PC-9 (cell line): ENCODE measurements at regions not wholly inside any gene's neighbourhood (a gene's known extent, or its start where the extent isn't known, plus 50 kb on each side); places are given as distances from the start of the nearest gene placed in this dataset.

Experiments
- BruUV-seq: library from RNA; stranded (reverse); fragments of 400-500 nt; replicated peaks from 2 replicates; lab custom pipeline; 2021; lab: Mats Ljungman, UMichigan
- CTCF ChIA-PET: fragments of 300-600 bp; sonication (Branson Sonifier 250); formaldehyde crosslinking; loops from one replicate; lab custom pipeline; 2022; ENCODE audit warnings: antibody characterized with exemption; lab: Charles Lee
- POLR2A ChIA-PET: fragments of 300-600 bp; sonication (Branson Sonifier 250); formaldehyde crosslinking; loops from one replicate; lab custom pipeline; 2022; ENCODE audit warnings: antibody characterized with exemption; ENCODE audit not compliant: unreplicated experiment; lab: Charles Lee
- DNase-seq, 2 experiments: peaks; one replicate each; pipeline versions ENCODE4 v3.0.0 to v3.0.0-alpha.2; 2015 to 2022; ENCODE audit warnings: mixed read lengths in 1 of 2
- H2AFZ ChIP-seq: fragments of 200-600 bp; sonication (generic); 2 replicates; pipeline ENCODE4 v1.8.1; 2017; ENCODE audit warnings: antibody characterized with exemption
- H3F3A ChIP-seq: fragments of 200-600 bp; sonication (generic); 2 replicates; pipeline ENCODE4 v1.8.1; 2017; ENCODE audit warnings: antibody characterized with exemption, mild to moderate bottlenecking, low read depth; ENCODE audit not compliant: insufficient read depth
- H3K27ac ChIP-seq: fragments of 200-600 bp; sonication (generic); 2 replicates; pipeline ENCODE4 v1.6.1; 2016; ENCODE audit warnings: mixed run types
- H3K27me3 ChIP-seq: fragments of 200-600 bp; sonication (generic); 2 replicates; pipeline ENCODE4 v1.6.1; 2016; ENCODE audit warnings: low read depth, mixed run types; ENCODE audit not compliant: insufficient read depth
- H3K36me3 ChIP-seq: fragments of 200-600 bp; sonication (generic); 2 replicates; pipeline ENCODE4 v1.6.1; 2016; ENCODE audit warnings: low read depth, mixed run types
- H3K4me1 ChIP-seq: fragments of 200-600 bp; sonication (generic); replicated peaks from 2 replicates; pipeline ENCODE4 v1.6.1; 2016; ENCODE audit warnings: mixed run types; ENCODE audit not compliant: insufficient read depth
- H3K4me2 ChIP-seq: fragments of 200-600 bp; sonication (generic); 2 replicates; pipeline ENCODE4 v1.6.1; 2017; ENCODE audit warnings: mixed run types
- H3K4me3 ChIP-seq: fragments of 200-600 bp; sonication (generic); 2 replicates; pipeline ENCODE4 v1.6.1; 2016; ENCODE audit warnings: mixed run types
- H3K79me2 ChIP-seq: fragments of 200-600 bp; sonication (generic); 2 replicates; pipeline ENCODE4 v1.6.1; 2017; ENCODE audit warnings: low read depth, mixed run types
- H3K9me2 ChIP-seq: fragments of 200-600 bp; sonication (generic); 2 replicates; pipeline ENCODE4 v1.8.1; 2017; ENCODE audit warnings: mild to moderate bottlenecking; ENCODE audit not compliant: insufficient read depth
- H3K9me3 ChIP-seq: fragments of 200-600 bp; sonication (generic); 2 replicates; pipeline ENCODE4 v1.8.1; 2016; ENCODE audit warnings: low read depth; ENCODE audit not compliant: insufficient read depth
- H4K20me1 ChIP-seq: fragments of 200-600 bp; sonication (generic); 2 replicates; pipeline ENCODE4 v1.8.1; 2017; ENCODE audit not compliant: insufficient read depth
- CTCF ChIP-seq: fragments of 200-600 bp; sonication (generic); conservative IDR thresholded peaks from 2 replicates; pipeline ENCODE4 v1.6.1; 2017; ENCODE audit warnings: mixed run types, antibody characterized with exemption, mild to moderate bottlenecking, moderate library complexity
- EZH2 ChIP-seq: fragments of 200-600 bp; sonication (generic); IDR thresholded peaks from 2 replicates; pipeline ENCODE4 v1.8.0; 2017; ENCODE audit warnings: antibody characterized with exemption, low read depth
- intact Hi-C: fragments of 100-400 bp; cut with micrococcal nuclease; formaldehyde crosslinking; loops from one replicate; pipeline ENCODE4 v1.10.0; 2022; ENCODE audit not compliant: unreplicated experiment

- no peak for TF ChIP-seq CTCF
- no peak for TF ChIP-seq EZH2
- no peaks in the 10 kb centered on the region for H3F3A ChIP-seq
- DNase-seq: no peak
- no peak overlapping the region for H3K27ac ChIP-seq
- ChIA-PET CTCF (no interaction called here), POLR2A (interaction anchor here (0.7 kb wide), 1 partner anchor 16 kb away, joined by 4 read pairs; no protein-coding TSS in a partner anchor)
- no peaks in the 10 kb centered on the region for H3K27me3 ChIP-seq
- BruUV-seq: no TSS peak
- no peak overlapping the region for H2AFZ ChIP-seq
- H3K4me1 ChIP-seq: no peaks in the 10 kb centered on the region
- no peaks in the 10 kb centered on the region for H3K9me2 ChIP-seq
- intact Hi-C loops: loop anchor here (5.0 kb wide), 1 partner anchor 691 kb away; no protein-coding TSS in a partner anchor
- no peaks in the 10 kb centered on the region for H4K20me1 ChIP-seq
- no peaks in the 10 kb centered on the region for H3K9me3 ChIP-seq
- H3K4me3 ChIP-seq: no peak overlapping the region
- no peaks in the 10 kb centered on the region for H3K36me3 ChIP-seq
- H3K79me2 ChIP-seq: no peaks in the 10 kb centered on the region
- no peak overlapping the region for H3K4me2 ChIP-seq
Measured at GRCh38 chr13:103190841-103191240, 124.6 kb upstream of the SLC10A2 start.

GRCh38 chr13:103188713-103189326 is 122.6 kb upstream of the SLC10A2 start:
- Histone ChIP-seq H3K79me2 (no peaks in the 10 kb centered on the region), H3K27ac (no peak overlapping the region), H3K4me3 (no peak overlapping the region), H3K9me3 (no peaks in the 10 kb centered on the region), H3K9me2 (no peaks in the 10 kb centered on the region), H3K27me3 (no peaks in the 10 kb centered on the region), H3K4me1 (no peaks in the 10 kb centered on the region), H4K20me1 (no peaks in the 10 kb centered on the region), H3F3A (no peaks in the 10 kb centered on the region), H3K4me2 (peak overlapping the region; percentile 46; the same call in 1 of the 2 replicates), H3K36me3 (no peaks in the 10 kb centered on the region), H2AFZ (no peak overlapping the region)
- intact Hi-C loops: loop anchor here (2.0 to 5.0 kb wide), 2 partner anchors 277 to 1584 kb away; no protein-coding TSS in a partner anchor
- DNase-seq: peak in 1 of 2 experiments; percentile 46
- ChIA-PET CTCF (interaction anchor here (0.6 kb wide), 1 partner anchor 788 kb away, joined by 3 read pairs; no protein-coding TSS in a partner anchor), POLR2A (interaction anchor here (0.6 to 0.7 kb wide), 2 partner anchors 31 to 150 kb away, joined by 4 to 43 read pairs; no protein-coding TSS in a partner anchor)
- no peak for TF ChIP-seq EZH2
- peak; percentile 85 for TF ChIP-seq CTCF
- BruUV-seq: no TSS peak

- Histone ChIP-seq H3K9me2 (no peaks in the 10 kb centered on the region), H4K20me1 (no peaks in the 10 kb centered on the region), H3K9me3 (no peaks in the 10 kb centered on the region), H3K4me2 (no peak overlapping the region), H3K4me1 (no peaks in the 10 kb centered on the region), H3K4me3 (no peak overlapping the region), H3F3A (no peaks in the 10 kb centered on the region), H2AFZ (no peak overlapping the region), H3K36me3 (no peaks in the 10 kb centered on the region), H3K27ac (no peak overlapping the region), H3K79me2 (no peaks in the 10 kb centered on the region), H3K27me3 (no peaks in the 10 kb centered on the region)
- ChIA-PET CTCF (no interaction called here), POLR2A (no interaction called here)
- no peak for DNase-seq
- no peak for TF ChIP-seq CTCF
- no peak for TF ChIP-seq EZH2
- no TSS peak for BruUV-seq
- intact Hi-C loops: loop anchor here (2.0 to 5.0 kb wide), 2 partner anchors 275 to 1585 kb away; no protein-coding TSS in a partner anchor
Measured at GRCh38 chr13:103187721-103188156, 121.5 kb upstream of the SLC10A2 start.
